ENCODE measurements at regions not wholly inside any gene's neighbourhood (a gene's known extent, or its start where the extent isn't known, plus 50 kb on each side); places are given as distances from the start of the nearest gene placed in this dataset.

DNA sequence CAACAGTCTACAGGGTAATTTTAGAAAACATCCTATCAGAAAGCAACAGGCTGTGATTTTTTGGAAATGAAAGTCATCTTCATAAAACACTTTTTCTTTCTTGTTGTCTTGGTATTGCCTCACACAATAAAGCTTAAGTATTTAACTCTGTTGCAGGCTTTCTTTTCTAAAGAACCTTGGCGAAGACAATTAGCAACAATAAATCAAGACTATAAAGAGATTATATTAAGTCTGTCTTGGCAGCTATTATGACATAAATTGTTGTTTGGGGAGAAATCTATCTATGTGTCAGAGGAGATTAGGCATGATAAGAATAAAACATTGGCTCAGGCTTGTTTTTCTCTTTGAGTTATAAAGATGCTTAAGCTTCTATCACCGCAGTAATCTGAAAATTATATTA, 1774.8 kb downstream of the ARAP2 start:
- DNase-seq (ENCODE audit: low read depth in 1 of 2, low spot score in 2 of 2): no peak
- TF ChIP-seq KDM4A (IDR thresholded peaks at IDR 0.05; ENCODE audit: low read depth, low read length, severe bottlenecking): no peak

More for the DNA sequence above, 1774.8 kb downstream of the ARAP2 start:
- Histone ChIP-seq H3K9me3 (ENCODE audit: insufficient read depth in 2 of 2, low read depth in 1 of 2, low read length in 1 of 2) (no peaks in the 10 kb centered on the region), H3K79me1 (ENCODE audit: low read depth, low read length) (no peaks in the 10 kb centered on the region), H2AFZ (ENCODE audit: low read length) (no peak overlapping the region; the same call in 1 of the 2 replicates), H3K9ac (replicated peaks in 1 of 4; ENCODE audit: extremely low read depth in 1 of 4, low read depth in 3 of 4, low read length in 3 of 4) (no peak overlapping the region), H3K4me1 (replicated peaks in 1 of 4; ENCODE audit: control insufficient read depth in 3 of 4, insufficient read depth in 4 of 4, low read length in 3 of 4) (no peaks in the 10 kb centered on the region), H2BK15ac (ENCODE audit: low read length) (no peak overlapping the region), H3K79me2 (ENCODE audit: control insufficient read depth in 1 of 2, insufficient read depth in 2 of 2, low read length in 2 of 2) (no peaks in the 10 kb centered on the region), H4K8ac (ENCODE audit: extremely low read depth, insufficient read depth, low read length) (no peak overlapping the region), H2BK12ac (ENCODE audit: low read depth, low read length) (no peak overlapping the region), H3K27me3 (replicated peaks in 1 of 4; ENCODE audit: control insufficient read depth in 3 of 4, extremely low read depth in 1 of 4, insufficient read depth in 3 of 4, low read length in 3 of 4) (no peaks in the 10 kb centered on the region), H3K23ac (ENCODE audit: insufficient read length) (no peak overlapping the region), H4K20me1 (replicated peaks in 1 of 2; ENCODE audit: control insufficient read depth in 1 of 2, insufficient read depth in 2 of 2, low read length in 2 of 2) (no peaks in the 10 kb centered on the region), H4K5ac (ENCODE audit: insufficient read length, low read depth, low read length) (no peak overlapping the region), H3K23me2 (ENCODE audit: low read depth, low read length) (no peaks in the 10 kb centered on the region), H3K4me3 (ENCODE audit: extremely low read depth in 1 of 4, insufficient read depth in 2 of 4, low read depth in 3 of 4, low read length in 4 of 4) (no peak overlapping the region), H3K14ac (ENCODE audit: insufficient read length) (no peak overlapping the region), H2BK5ac (ENCODE audit: low read depth, low read length) (no peak overlapping the region), H3K4ac (replicated peaks; ENCODE audit: insufficient read length, low read depth, low read length) (no peak overlapping the region), H3K4me2 (ENCODE audit: insufficient read depth in 1 of 2, low read depth in 2 of 2, low read length in 2 of 2) (no peak overlapping the region), H3K56ac (replicated peaks; ENCODE audit: insufficient read length, low read depth, low read length) (no peak overlapping the region), H2BK120ac (replicated peaks; ENCODE audit: low read depth, low read length) (no peak overlapping the region), H3K18ac (ENCODE audit: extremely low read depth, low read length) (no peak overlapping the region), H3K27ac (ENCODE audit: low read depth, low read length) (no peak overlapping the region), H3K36me3 (ENCODE audit: control insufficient read depth in 2 of 4, insufficient read depth in 4 of 4, low read length in 3 of 4) (no peaks in the 10 kb centered on the region), H4K91ac (replicated peaks; ENCODE audit: insufficient read length, low read length) (no peak overlapping the region), H2AK5ac (ENCODE audit: low read depth, low read length) (no peak overlapping the region), H2BK20ac (ENCODE audit: low read length) (no peak overlapping the region)
- ChIA-PET CTCF (ENCODE audit: partially characterized antibody) (no interaction called here), POLR2A (ENCODE audit: partially characterized antibody) (no interaction called here)
- 97% methylated on average over 2 of the region's 2 CpGs; no CpG with 5 or more reads in 1 of the 2 experiments for WGBS, 2 experiments (ENCODE audit: extremely low coverage in 1 of 2, insufficient coverage in 1 of 2, insufficient read length in 1 of 2, insufficient replicate concordance in 2 of 2, low coverage in 1 of 2, low lambda C conversion rate in 2 of 2, missing lambda C conversion rate in 1 of 2)
- no peak for FAIRE-seq
